ENCODE measurements at regions not wholly inside any gene's neighbourhood (a gene's known extent, or its start where the extent isn't known, plus 50 kb on each side); places are given as distances from the start of the nearest gene placed in this dataset.

- no peaks in the 10 kb centered on the region for H3K36me3 Mint-ChIP-seq (ENCODE audit: low read depth)
- no peak for TF ChIP-seq CTCF (IDR thresholded peaks at IDR 0.05)
Observed at GRCh38 chr4:129377131-129377845, 281.3 kb downstream of the C4orf33 start.

GRCh38 chr4:129378364-129378763 lies 282.4 kb downstream of the C4orf33 start:
- TF ChIP-seq CTCF (IDR thresholded peaks at IDR 0.05) = no peak
- H3K27ac Mint-ChIP-seq = no peak overlapping the region

More at GRCh38 chr4:129377131-129377845, 281.3 kb downstream of the C4orf33 start:
- DNase-seq = no peak
- Mint-ChIP-seq H3K4me1 (ENCODE audit: low read depth) (no peaks in the 10 kb centered on the region), H3K4me3 (no peak overlapping the region), H3K9me3 (no peaks in the 10 kb centered on the region), H3K27ac (no peak overlapping the region), H3K27me3 (ENCODE audit: insufficient read depth) (peaks cover 3% of the 10 kb centered on the region; the same call in 1 of the 2 replicates)

GRCh38 chr4:129379429-129379828 lies 283.5 kb downstream of the C4orf33 start:
- H3K4me3 Mint-ChIP-seq = no peak overlapping the region
- H3K36me3 Mint-ChIP-seq (ENCODE audit: low read depth) = no peaks in the 10 kb centered on the region
- no peaks in the 10 kb centered on the region for H3K4me1 Mint-ChIP-seq (ENCODE audit: low read depth)
- H3K9me3 Mint-ChIP-seq = no peaks in the 10 kb centered on the region
- TF ChIP-seq CTCF (IDR thresholded peaks at IDR 0.05) = no peak
- DNase-seq = no peak
- no peak overlapping the region for H3K27ac Mint-ChIP-seq
- no peaks in the 10 kb centered on the region; the same call in 1 of the 2 replicates for H3K27me3 Mint-ChIP-seq (ENCODE audit: insufficient read depth)

More at GRCh38 chr4:129378364-129378763, 282.4 kb downstream of the C4orf33 start:
- Mint-ChIP-seq H3K4me3 (no peak overlapping the region), H3K27me3 (ENCODE audit: insufficient read depth) (peaks cover 3% of the 10 kb centered on the region; the same call in 1 of the 2 replicates), H3K4me1 (ENCODE audit: low read depth) (no peaks in the 10 kb centered on the region), H3K36me3 (ENCODE audit: low read depth) (no peaks in the 10 kb centered on the region), H3K9me3 (no peaks in the 10 kb centered on the region)
- DNase-seq = no peak

GRCh38 chr4:129384974-129385373 lies 289.0 kb downstream of the C4orf33 start:
- TF ChIP-seq CTCF (IDR thresholded peaks at IDR 0.05) = no peak
- H3K4me3 Mint-ChIP-seq = no peak overlapping the region
- H3K9me3 Mint-ChIP-seq = peaks cover 7% of the 10 kb centered on the region; the same call in 1 of the 2 replicates
- no peak overlapping the region for H3K27ac Mint-ChIP-seq
- no peak for DNase-seq
- no peaks in the 10 kb centered on the region for H3K36me3 Mint-ChIP-seq (ENCODE audit: low read depth)
- H3K4me1 Mint-ChIP-seq (ENCODE audit: low read depth) = no peaks in the 10 kb centered on the region
- H3K27me3 Mint-ChIP-seq (ENCODE audit: insufficient read depth) = no peaks in the 10 kb centered on the region; the same call in 1 of the 2 replicates

GRCh38 chr4:129387666-129388065 lies 291.7 kb downstream of the C4orf33 start:
- Mint-ChIP-seq H3K27ac (no peak overlapping the region), H3K36me3 (ENCODE audit: low read depth) (no peaks in the 10 kb centered on the region), H3K9me3 (peaks cover 7% of the 10 kb centered on the region; the same call in 1 of the 2 replicates), H3K27me3 (ENCODE audit: insufficient read depth) (no peaks in the 10 kb centered on the region), H3K4me1 (ENCODE audit: low read depth) (no peaks in the 10 kb centered on the region), H3K4me3 (no peak overlapping the region)
- no peak for DNase-seq
- TF ChIP-seq CTCF (IDR thresholded peaks at IDR 0.05) = no peak
